COLO668 (cell line): ENCODE measurements at regions not wholly inside any gene's neighbourhood (a gene's known extent, or its start where the extent isn't known, plus 50 kb on each side); places are given as distances from the start of the nearest gene placed in this dataset.
"Not testable (repeated sequence)": the region's sequence is repeated elsewhere in the genome, so short reads cannot be mapped to it uniquely, and the experiment has no call there.

ENCODE experiments used
- DNase-seq: peaks from one replicate; lab custom pipeline; 2025; ENCODE audit not compliant: unreplicated experiment; lab: John Stamatoyannopoulos, UW

- DNase-seq: no peak
These were observed 276.0 kb downstream of the COG6 start for GRCh38 chr13:39931505-39931904.

- not testable (repeated sequence) for DNase-seq
These were observed 277.1 kb downstream of the COG6 start for GRCh38 chr13:39932514-39932913.

- no peak for DNase-seq
These were observed 279.7 kb downstream of the COG6 start for GRCh38 chr13:39935155-39935554.

GRCh38 chr13:39938596-39938995 lies 283.1 kb downstream of the COG6 start:
- DNase-seq: no peak

GRCh38 chr13:39941236-39941635 lies 285.8 kb downstream of the COG6 start:
- no peak for DNase-seq

GRCh38 chr13:39941911-39942551 lies 286.6 kb downstream of the COG6 start:
- DNase-seq: no peak

GRCh38 chr13:39942552-39943273 lies 287.3 kb downstream of the COG6 start:
- DNase-seq: peak; percentile 84

- no peak for DNase-seq
These were observed 288.2 kb downstream of the COG6 start for GRCh38 chr13:39943711-39944110.

GRCh38 chr13:39945226-39945625 lies 289.8 kb downstream of the COG6 start:
- DNase-seq: no peak

- no peak for DNase-seq
These were observed 291.3 kb downstream of the COG6 start for GRCh38 chr13:39946769-39947168.

GRCh38 chr13:39951301-39951700 lies 295.8 kb downstream of the COG6 start:
- no peak for DNase-seq

GRCh38 chr13:39952249-39953233 lies 297.1 kb downstream of the COG6 start:
- peak; percentile 39 for DNase-seq

GRCh38 chr13:39954476-39954875 lies 299.0 kb downstream of the COG6 start:
- no peak for DNase-seq

GRCh38 chr13:39955560-39955959 lies 300.1 kb downstream of the COG6 start:
- DNase-seq: no peak

- DNase-seq: no peak
These were observed 300.6 kb downstream of the COG6 start for GRCh38 chr13:39956036-39956435.

GRCh38 chr13:39957868-39958677 lies 302.6 kb downstream of the COG6 start:
- no peak for DNase-seq

GRCh38 chr13:39959497-39960144 lies 304.2 kb downstream of the COG6 start:
- DNase-seq: no peak

GRCh38 chr13:39960191-39960590 lies 304.7 kb downstream of the COG6 start:
- no peak for DNase-seq

- DNase-seq: no peak
These were observed 305.6 kb downstream of the COG6 start for GRCh38 chr13:39961036-39961435.

GRCh38 chr13:39963612-39964011 lies 308.1 kb downstream of the COG6 start:
- no peak for DNase-seq
